ENCODE measurements at regions not wholly inside any gene's neighbourhood (a gene's known extent, or its start where the extent isn't known, plus 50 kb on each side); places are given as distances from the start of the nearest gene placed in this dataset.
"Not testable (repeated sequence)": the region's sequence is repeated elsewhere in the genome, so short reads cannot be mapped to it uniquely, and the experiment has no call there.

- Histone ChIP-seq H3K27ac (ENCODE audit: low read depth, low read length) (no peak overlapping the region), H3K36me3 (ENCODE audit: control insufficient read depth in 5 of 5, insufficient read depth in 5 of 5, low read length in 5 of 5) (no peaks in the 10 kb centered on the region), H3K4me3 (ENCODE audit: low read depth in 1 of 5, low read length in 5 of 5) (no peak overlapping the region), H3K9ac (ENCODE audit: low read length in 5 of 5) (no peak overlapping the region), H3K4me1 (ENCODE audit: control insufficient read depth in 5 of 5, insufficient read depth in 5 of 5, low read length in 5 of 5) (no peaks in the 10 kb centered on the region), H3K27me3 (ENCODE audit: control insufficient read depth in 5 of 5, insufficient read depth in 4 of 5, low read length in 5 of 5) (peaks cover 0 to 14% (median 5%) of the 10 kb centered on the region in 5 donors), H3K9me3 (ENCODE audit: control insufficient read depth in 5 of 5, low read length in 5 of 5) (no peaks in the 10 kb centered on the region)
Observed at GRCh38 chr16:88128556-88128955, 177.3 kb downstream of the BANP start.

GRCh38 chr16:88129133-88129532 is 177.9 kb downstream of the BANP start:
- H3K4me1 ChIP-seq (ENCODE audit: control insufficient read depth in 5 of 5, insufficient read depth in 5 of 5, low read length in 5 of 5); H3K27ac ChIP-seq (ENCODE audit: low read depth, low read length); H3K9ac ChIP-seq (ENCODE audit: low read length in 5 of 5); H3K9me3 ChIP-seq (ENCODE audit: control insufficient read depth in 5 of 5, low read length in 5 of 5); H3K4me3 ChIP-seq (ENCODE audit: low read depth in 1 of 5, low read length in 5 of 5); H3K36me3 ChIP-seq (ENCODE audit: control insufficient read depth in 5 of 5, insufficient read depth in 5 of 5, low read length in 5 of 5): not testable (repeated sequence)
- H3K27me3 ChIP-seq (ENCODE audit: control insufficient read depth in 5 of 5, insufficient read depth in 4 of 5, low read length in 5 of 5) = peaks cover 0 to 14% (median 5%) of the 10 kb centered on the region in 5 donors

- H3K9ac ChIP-seq (ENCODE audit: low read length in 5 of 5) = no peak overlapping the region
- H3K4me3 ChIP-seq (ENCODE audit: low read depth in 1 of 5, low read length in 5 of 5) = no peak overlapping the region
- H3K27ac ChIP-seq (ENCODE audit: low read depth, low read length) = no peak overlapping the region
Observed at GRCh38 chr16:88130016-88130415, 178.8 kb downstream of the BANP start.

GRCh38 chr16:88130681-88131080 is 179.4 kb downstream of the BANP start:
- Histone ChIP-seq H3K9ac (ENCODE audit: low read length in 5 of 5) (no peak overlapping the region), H3K4me3 (ENCODE audit: low read depth in 1 of 5, low read length in 5 of 5) (no peak overlapping the region), H3K27ac (ENCODE audit: low read depth, low read length) (no peak overlapping the region), H3K27me3 (ENCODE audit: control insufficient read depth in 5 of 5, insufficient read depth in 4 of 5, low read length in 5 of 5) (peaks cover 0 to 14% (median 5%) of the 10 kb centered on the region in 5 donors), H3K36me3 (ENCODE audit: control insufficient read depth in 5 of 5, insufficient read depth in 5 of 5, low read length in 5 of 5) (no peaks in the 10 kb centered on the region), H3K9me3 (ENCODE audit: control insufficient read depth in 5 of 5, low read length in 5 of 5) (no peaks in the 10 kb centered on the region), H3K4me1 (ENCODE audit: control insufficient read depth in 5 of 5, insufficient read depth in 5 of 5, low read length in 5 of 5) (peaks cover 0 to 11% (median 10%) of the 10 kb centered on the region in 5 donors)

More at GRCh38 chr16:88130016-88130415, 178.8 kb downstream of the BANP start:
- H3K4me1 ChIP-seq (ENCODE audit: control insufficient read depth in 5 of 5, insufficient read depth in 5 of 5, low read length in 5 of 5) = peaks cover 0 to 10% (median 9%) of the 10 kb centered on the region in 5 donors
- H3K9me3 ChIP-seq (ENCODE audit: control insufficient read depth in 5 of 5, low read length in 5 of 5) = no peaks in the 10 kb centered on the region
- H3K27me3 ChIP-seq (ENCODE audit: control insufficient read depth in 5 of 5, insufficient read depth in 4 of 5, low read length in 5 of 5) = peaks cover 0 to 14% (median 5%) of the 10 kb centered on the region in 5 donors
- no peaks in the 10 kb centered on the region for H3K36me3 ChIP-seq (ENCODE audit: control insufficient read depth in 5 of 5, insufficient read depth in 5 of 5, low read length in 5 of 5)

- H3K27ac ChIP-seq (ENCODE audit: low read depth, low read length) = no peak overlapping the region
- H3K36me3 ChIP-seq (ENCODE audit: control insufficient read depth in 5 of 5, insufficient read depth in 5 of 5, low read length in 5 of 5) = no peaks in the 10 kb centered on the region
- H3K4me3 ChIP-seq (ENCODE audit: low read depth in 1 of 5, low read length in 5 of 5) = no peak overlapping the region
- H3K9me3 ChIP-seq (ENCODE audit: control insufficient read depth in 5 of 5, low read length in 5 of 5) = no peaks in the 10 kb centered on the region
- peaks cover 0 to 11% (median 10%) of the 10 kb centered on the region in 5 donors for H3K4me1 ChIP-seq (ENCODE audit: control insufficient read depth in 5 of 5, insufficient read depth in 5 of 5, low read length in 5 of 5)
- peaks cover 0 to 14% (median 5%) of the 10 kb centered on the region in 5 donors for H3K27me3 ChIP-seq (ENCODE audit: control insufficient read depth in 5 of 5, insufficient read depth in 4 of 5, low read length in 5 of 5)
- H3K9ac ChIP-seq (ENCODE audit: low read length in 5 of 5) = no peak overlapping the region
Observed at GRCh38 chr16:88131256-88131655, 180.0 kb downstream of the BANP start.

- no peaks in the 10 kb centered on the region for H3K36me3 ChIP-seq (ENCODE audit: control insufficient read depth in 5 of 5, insufficient read depth in 5 of 5, low read length in 5 of 5)
- H3K4me1 ChIP-seq (ENCODE audit: control insufficient read depth in 5 of 5, insufficient read depth in 5 of 5, low read length in 5 of 5) = peaks cover 0 to 11% (median 10%) of the 10 kb centered on the region in 5 donors
- H3K4me3 ChIP-seq (ENCODE audit: low read depth in 1 of 5, low read length in 5 of 5) = no peak overlapping the region
- peaks cover 0 to 16% (median 5%) of the 10 kb centered on the region in 5 donors for H3K27me3 ChIP-seq (ENCODE audit: control insufficient read depth in 5 of 5, insufficient read depth in 4 of 5, low read length in 5 of 5)
- no peak overlapping the region for H3K9ac ChIP-seq (ENCODE audit: low read length in 5 of 5)
- no peak overlapping the region for H3K27ac ChIP-seq (ENCODE audit: low read depth, low read length)
- H3K9me3 ChIP-seq (ENCODE audit: control insufficient read depth in 5 of 5, low read length in 5 of 5) = no peaks in the 10 kb centered on the region
Observed at GRCh38 chr16:88131966-88132365, 180.7 kb downstream of the BANP start.

GRCh38 chr16:88132836-88133506 is 181.7 kb downstream of the BANP start:
- no peak overlapping the region for H3K4me3 ChIP-seq (ENCODE audit: low read depth in 1 of 5, low read length in 5 of 5)
- no peaks in the 10 kb centered on the region for H3K36me3 ChIP-seq (ENCODE audit: control insufficient read depth in 5 of 5, insufficient read depth in 5 of 5, low read length in 5 of 5)
- H3K9ac ChIP-seq (ENCODE audit: low read length in 5 of 5) = no peak overlapping the region
- no peak overlapping the region for H3K27ac ChIP-seq (ENCODE audit: low read depth, low read length)
- peaks cover 0 to 17% (median 5%) of the 10 kb centered on the region in 5 donors for H3K27me3 ChIP-seq (ENCODE audit: control insufficient read depth in 5 of 5, insufficient read depth in 4 of 5, low read length in 5 of 5)
- H3K4me1 ChIP-seq (ENCODE audit: control insufficient read depth in 5 of 5, insufficient read depth in 5 of 5, low read length in 5 of 5) = peaks cover 0 to 11% (median 10%) of the 10 kb centered on the region in 5 donors
- peaks cover 0 to 6% (median 0%) of the 10 kb centered on the region in 5 donors for H3K9me3 ChIP-seq (ENCODE audit: control insufficient read depth in 5 of 5, low read length in 5 of 5)

GRCh38 chr16:88133507-88133843 is 182.2 kb downstream of the BANP start:
- peaks cover 0 to 17% (median 5%) of the 10 kb centered on the region in 5 donors for H3K27me3 ChIP-seq (ENCODE audit: control insufficient read depth in 5 of 5, insufficient read depth in 4 of 5, low read length in 5 of 5)
- H3K9ac ChIP-seq (ENCODE audit: low read length in 5 of 5) = no peak overlapping the region
- no peak overlapping the region for H3K27ac ChIP-seq (ENCODE audit: low read depth, low read length)
- peaks cover 0 to 11% (median 10%) of the 10 kb centered on the region in 5 donors for H3K4me1 ChIP-seq (ENCODE audit: control insufficient read depth in 5 of 5, insufficient read depth in 5 of 5, low read length in 5 of 5)
- no peak overlapping the region for H3K4me3 ChIP-seq (ENCODE audit: low read depth in 1 of 5, low read length in 5 of 5)
- H3K9me3 ChIP-seq (ENCODE audit: control insufficient read depth in 5 of 5, low read length in 5 of 5) = peaks cover 0 to 10% (median under 1%) of the 10 kb centered on the region in 5 donors
- H3K36me3 ChIP-seq (ENCODE audit: control insufficient read depth in 5 of 5, insufficient read depth in 5 of 5, low read length in 5 of 5) = no peaks in the 10 kb centered on the region

- not testable (repeated sequence) for H3K27ac ChIP-seq (ENCODE audit: low read depth, low read length); H3K4me3 ChIP-seq (ENCODE audit: low read depth in 1 of 5, low read length in 5 of 5); H3K9ac ChIP-seq (ENCODE audit: low read length in 5 of 5); H3K36me3 ChIP-seq (ENCODE audit: control insufficient read depth in 5 of 5, insufficient read depth in 5 of 5, low read length in 5 of 5)
- peaks cover 0 to 11% (median 10%) of the 10 kb centered on the region in 5 donors for H3K4me1 ChIP-seq (ENCODE audit: control insufficient read depth in 5 of 5, insufficient read depth in 5 of 5, low read length in 5 of 5)
- peaks cover 0 to 19% (median 9%) of the 10 kb centered on the region in 5 donors for H3K9me3 ChIP-seq (ENCODE audit: control insufficient read depth in 5 of 5, low read length in 5 of 5)
- H3K27me3 ChIP-seq (ENCODE audit: control insufficient read depth in 5 of 5, insufficient read depth in 4 of 5, low read length in 5 of 5) = peaks cover 0 to 13% (median 5%) of the 10 kb centered on the region in 5 donors
Observed at GRCh38 chr16:88134172-88134898, 183.1 kb downstream of the BANP start.

Data from subcutaneous abdominal adipose tissue (tissue), 5 donors.